DMS53 treated with DMSO at 0.1 percent for 48 hours (cell line): ENCODE measurements at regions not wholly inside any gene's neighbourhood (a gene's known extent, or its start where the extent isn't known, plus 50 kb on each side); places are given as distances from the start of the nearest gene placed in this dataset.
A peak's percentile ranks its signal among the peaks of the same experiment; 100 is the strongest.
"Not testable (repeated sequence)": the region's sequence is repeated elsewhere in the genome, so short reads cannot be mapped to it uniquely, and the experiment has no call there.

Source experiments
- DNase-seq: peaks from one replicate; lab custom pipeline; 2025; ENCODE audit not compliant: unreplicated experiment; lab: John Stamatoyannopoulos, UW

- DNase-seq, result no peak
These were observed 648.5 kb downstream of the LMO4 start for GRCh38 chr1:87977145-87977544.

DNA sequence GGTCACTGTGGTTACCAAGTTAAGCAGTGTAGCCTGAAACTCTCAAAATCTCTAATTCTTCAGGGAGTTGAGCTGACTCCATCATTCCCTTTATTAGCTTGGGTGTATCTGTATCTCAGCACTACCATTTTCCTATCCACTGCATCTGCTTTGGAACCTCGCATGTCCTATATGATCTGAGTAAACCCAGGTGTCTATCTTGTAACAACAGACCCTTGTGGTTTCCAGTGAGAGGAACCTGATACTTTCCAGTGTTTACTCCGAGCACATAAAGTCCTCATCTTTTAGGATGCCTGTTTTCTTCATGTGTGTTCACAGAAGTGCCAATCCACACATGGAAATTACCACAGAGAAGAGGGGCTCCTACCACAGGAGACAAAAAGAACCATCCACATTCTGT, 650.4 kb downstream of the LMO4 start:
- no peak for DNase-seq

DNA sequence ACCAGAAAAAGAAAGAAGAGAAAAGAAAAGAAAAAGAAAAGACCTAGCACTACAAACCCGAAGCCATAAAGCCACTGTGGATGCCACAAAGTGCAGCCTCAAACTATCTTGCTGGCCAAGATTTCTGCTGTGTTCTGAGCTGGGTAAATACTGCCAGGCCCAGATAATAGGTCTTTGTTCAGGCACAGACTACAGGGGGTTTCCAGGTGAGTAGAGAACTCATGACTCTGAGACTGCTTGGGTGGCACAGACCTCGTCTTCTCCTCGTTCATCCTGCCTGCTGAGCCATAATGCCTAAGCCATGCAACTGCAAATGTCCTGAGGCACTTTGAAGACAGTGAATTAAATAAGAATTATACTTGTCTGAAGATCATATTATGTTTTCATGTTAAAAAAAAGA, 651.8 kb downstream of the LMO4 start:
- DNase-seq, result no peak

GRCh38 chr1:87981386-87981785, 652.7 kb downstream of the LMO4 start:
- DNase-seq, result no peak

- peak; percentile 20 for DNase-seq
These were observed 653.1 kb downstream of the LMO4 start for GRCh38 chr1:87981810-87982209.

GRCh38 chr1:87983841-87984240, 655.2 kb downstream of the LMO4 start:
- DNase-seq, result no peak

DNA sequence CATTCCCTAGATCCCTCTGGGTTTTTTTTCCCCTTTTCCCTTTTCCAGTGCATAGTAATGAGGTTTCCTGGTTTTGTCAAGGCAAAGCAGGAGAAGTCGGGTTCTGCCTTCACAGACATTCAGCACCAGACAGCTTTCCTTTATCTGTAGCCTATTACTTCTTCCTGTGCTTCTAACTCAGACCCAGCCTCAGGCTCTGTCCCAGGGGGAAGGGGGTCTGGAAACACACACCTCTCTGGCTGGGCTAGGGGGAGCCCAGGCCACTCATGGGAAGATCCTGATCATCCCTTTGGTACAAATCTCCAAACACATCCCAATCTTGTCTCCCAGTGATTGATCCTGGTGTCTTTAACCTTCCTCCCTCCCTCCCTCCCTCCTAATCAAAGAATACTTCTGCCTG, 656.4 kb downstream of the LMO4 start:
- DNase-seq, result no peak

GRCh38 chr1:87986130-87986866, 657.6 kb downstream of the LMO4 start:
- DNase-seq, result no peak

- DNase-seq, result no peak
These were observed 660.7 kb downstream of the LMO4 start for GRCh38 chr1:87989346-87989745.

GRCh38 chr1:87992536-87992935, 663.9 kb downstream of the LMO4 start:
- not testable (repeated sequence) for DNase-seq

GRCh38 chr1:87993051-87993450, 664.4 kb downstream of the LMO4 start:
- no peak for DNase-seq

DNA sequence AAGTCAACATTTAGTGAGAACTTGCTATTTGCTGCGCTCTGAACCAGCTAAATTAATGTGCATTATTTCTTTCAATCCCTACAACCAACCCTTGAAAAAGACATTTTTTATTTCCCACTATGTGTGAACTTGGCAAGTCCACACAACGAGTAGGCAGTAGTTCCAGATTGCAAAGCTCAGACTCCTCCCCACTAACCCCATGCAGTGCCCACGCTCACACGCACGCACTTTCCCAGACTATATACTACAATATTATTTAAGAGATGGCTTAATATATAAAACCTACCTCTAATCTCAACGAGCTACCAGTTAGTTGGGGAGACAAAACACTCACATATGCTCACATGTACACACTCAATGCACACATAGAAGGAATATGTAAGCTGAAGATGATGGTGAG, 671.2 kb downstream of the LMO4 start:
- DNase-seq, result no peak

- DNase-seq, result no peak
These were observed 672.8 kb downstream of the LMO4 start for GRCh38 chr1:88001460-88001859.

GRCh38 chr1:88003255-88003654, 674.6 kb downstream of the LMO4 start:
- no peak for DNase-seq

GRCh38 chr1:88009916-88010315, 674.2 kb upstream of the PKN2 start:
- DNase-seq, result no peak

GRCh38 chr1:88013485-88013884, 670.6 kb upstream of the PKN2 start:
- no peak for DNase-seq

DNA sequence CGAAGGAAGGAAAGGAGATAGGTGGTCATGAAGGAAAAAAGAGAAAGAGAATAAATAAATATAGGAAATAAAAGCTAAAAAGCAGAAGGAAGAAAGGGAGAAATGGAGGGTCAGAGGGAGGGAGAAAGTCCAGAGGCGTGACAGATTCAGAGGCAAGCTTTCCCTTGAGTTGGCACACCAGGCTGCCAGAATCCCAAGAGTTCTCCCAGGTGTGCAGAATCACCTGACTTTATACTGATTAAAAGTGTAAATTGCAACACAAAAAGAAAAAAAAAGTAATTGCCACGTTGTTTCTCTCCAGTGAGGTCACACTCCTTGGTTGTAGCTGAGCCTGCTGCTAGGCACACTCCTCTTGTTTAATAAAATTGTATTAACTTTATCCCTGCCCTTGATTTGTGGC, 669.9 kb upstream of the PKN2 start:
- DNase-seq, result no peak

DNA sequence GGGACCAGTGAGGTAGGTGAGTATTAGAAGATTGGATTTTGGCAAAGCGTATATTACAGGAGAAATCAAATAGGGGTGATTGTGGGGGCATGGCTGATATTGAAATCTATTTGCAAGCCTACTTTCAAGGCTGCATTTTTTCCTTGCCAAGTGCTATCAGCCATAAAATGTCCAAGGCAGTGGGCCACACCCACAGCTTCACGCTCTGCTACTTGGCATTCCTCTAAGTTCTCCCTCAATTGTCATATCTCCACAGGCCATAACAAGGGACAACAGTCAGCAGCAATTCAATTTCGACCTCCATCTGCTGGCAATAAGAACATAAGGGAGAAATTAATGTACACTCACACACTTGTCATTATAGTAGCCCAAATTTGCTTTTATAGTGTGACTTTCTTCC, 667.1 kb upstream of the PKN2 start:
- DNase-seq, result no peak

- DNase-seq, result no peak
These were observed 662.5 kb upstream of the PKN2 start for GRCh38 chr1:88021529-88021928.

DNA sequence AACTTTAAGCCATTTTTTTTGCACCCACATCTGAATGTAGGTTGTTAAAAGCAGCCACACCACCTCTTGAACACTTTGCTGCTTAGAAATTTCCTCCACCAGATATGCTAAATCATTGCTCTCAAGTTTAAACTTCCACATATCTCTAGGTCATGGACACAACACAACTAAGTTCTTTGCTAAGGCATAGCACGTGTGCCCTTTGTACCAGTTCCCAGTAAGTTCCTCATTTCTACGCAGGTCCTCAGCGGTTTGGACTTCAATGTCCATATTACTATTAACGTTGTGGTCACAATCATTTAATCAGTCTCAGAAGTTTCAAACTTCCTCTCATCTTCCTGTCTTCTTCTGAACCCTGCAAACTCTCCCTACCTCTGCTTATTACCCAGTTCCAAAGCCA, 661.6 kb upstream of the PKN2 start:
- no peak for DNase-seq

DNA sequence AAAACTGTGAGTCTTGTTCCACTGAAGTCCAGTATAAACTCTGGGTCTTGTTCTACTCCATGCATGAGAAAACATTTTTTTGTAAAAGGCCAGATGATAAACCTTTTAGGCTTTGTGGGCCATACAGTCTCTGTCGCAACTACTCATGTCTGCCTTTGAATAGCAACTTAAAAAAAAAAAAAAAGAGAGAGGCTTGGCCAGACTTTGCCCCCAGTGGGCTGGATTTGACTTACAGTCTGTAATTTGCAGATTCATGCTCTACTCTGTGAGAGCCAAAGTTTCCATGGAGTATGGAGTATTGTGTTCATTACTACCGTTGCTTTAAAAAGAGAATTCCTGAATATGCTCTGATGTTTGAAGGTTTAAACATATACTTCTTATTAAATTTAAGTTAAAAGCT, 654.9 kb upstream of the PKN2 start:
- DNase-seq, result no peak

DNA sequence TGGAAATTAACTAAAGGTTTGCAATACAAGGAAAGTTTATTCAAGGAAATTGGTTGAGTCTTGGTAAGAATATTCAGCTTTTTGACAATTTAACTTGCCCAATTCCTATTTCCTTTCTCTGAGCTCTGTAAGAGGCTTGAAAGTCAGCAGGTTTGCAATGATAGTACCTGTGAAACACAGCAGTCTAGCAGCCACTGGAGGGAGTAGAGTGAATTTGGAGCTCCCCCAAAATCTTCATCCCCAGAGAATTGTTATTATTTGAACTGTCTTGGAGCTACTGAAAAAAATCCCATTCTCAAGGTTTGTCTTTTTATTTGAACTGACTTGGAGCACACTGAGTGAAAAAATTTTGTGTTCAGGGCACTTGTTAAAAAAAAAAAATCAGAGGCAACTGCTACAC, 654.2 kb upstream of the PKN2 start:
- DNase-seq, result no peak

GRCh38 chr1:88035578-88035977, 648.5 kb upstream of the PKN2 start:
- no peak for DNase-seq
